HG03442 (cell line): ENCODE measurements at regions not wholly inside any gene's neighbourhood (a gene's known extent, or its start where the extent isn't known, plus 50 kb on each side); places are given as distances from the start of the nearest gene placed in this dataset.

ENCODE experiments used
- ATAC-seq: cut with Tn5 transposase; IDR thresholded peaks from one replicate; pipeline ENCODE4 v1.9.1; 2021; ENCODE audit warnings: mild to moderate bottlenecking, moderate library complexity; ENCODE audit not compliant: unreplicated experiment

DNA sequence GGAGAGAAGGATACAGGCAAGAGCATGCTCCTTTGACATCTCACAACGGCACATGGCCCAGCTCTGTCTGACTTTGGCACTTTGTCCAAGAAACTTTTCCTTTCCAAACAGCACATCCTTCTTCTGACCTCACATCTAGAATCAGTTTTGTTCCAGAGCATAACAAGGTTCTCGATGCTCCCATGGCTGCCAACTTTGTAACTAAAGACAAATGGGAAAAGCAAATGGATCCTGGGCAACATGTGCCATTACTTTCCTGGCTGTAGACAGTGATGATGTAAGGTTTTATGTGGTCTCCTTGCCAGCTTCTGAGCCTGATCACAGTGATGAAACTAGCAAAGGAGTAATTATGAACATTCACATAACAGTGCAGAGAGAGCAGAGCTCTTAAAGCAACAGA, 171.8 kb upstream of the C1orf87 start:
- no peak for ATAC-seq

DNA sequence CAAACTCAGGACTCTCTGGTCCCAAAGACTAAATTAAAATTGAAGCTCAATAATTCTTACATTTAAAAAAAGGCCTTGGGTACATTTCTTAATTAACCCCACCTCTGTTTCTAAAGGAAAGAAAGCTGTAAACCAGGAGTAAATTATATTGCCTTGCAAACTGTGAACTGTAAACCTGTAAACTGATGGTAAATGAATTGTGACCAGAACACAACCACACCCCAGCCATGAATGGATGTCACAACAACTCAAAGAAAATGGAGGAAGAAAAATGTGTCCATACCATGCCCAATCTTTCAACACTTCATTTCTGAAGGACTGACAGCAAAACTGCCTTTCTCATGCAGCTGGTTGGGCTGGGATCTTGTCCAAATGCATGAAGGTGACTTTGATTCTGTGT, 171.3 kb upstream of the C1orf87 start:
- ATAC-seq: no peak

- ATAC-seq: no peak
Measured at GRCh38 chr1:60235275-60235674, 161.7 kb upstream of the C1orf87 start.

GRCh38 chr1:60234776-60235175, 161.2 kb upstream of the C1orf87 start:
- no peak for ATAC-seq

GRCh38 chr1:60229821-60230220, 156.3 kb upstream of the C1orf87 start:
- no peak for ATAC-seq

GRCh38 chr1:60228041-60228491, 154.5 kb upstream of the C1orf87 start:
- no peak for ATAC-seq

DNA sequence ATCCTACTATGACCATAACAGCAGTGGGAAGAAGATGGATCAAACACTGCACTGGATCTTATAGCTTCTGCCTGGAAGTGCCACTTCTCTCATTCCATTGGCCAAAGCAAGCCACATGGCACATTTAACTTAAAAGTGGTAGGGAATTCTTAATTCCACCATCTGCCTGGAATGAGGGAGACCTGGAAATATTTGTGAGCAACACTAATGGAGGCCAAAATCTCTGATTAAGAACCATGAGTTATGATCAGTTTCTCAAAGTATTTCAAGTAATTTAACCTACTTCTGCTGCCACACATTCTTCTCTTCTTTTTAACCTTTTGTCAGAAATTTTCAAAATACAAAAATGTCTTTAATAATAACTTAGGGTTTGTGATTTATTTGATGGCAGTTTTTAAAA, 154.0 kb upstream of the C1orf87 start:
- no peak for ATAC-seq

GRCh38 chr1:60225486-60225885, 151.9 kb upstream of the C1orf87 start:
- no peak for ATAC-seq

DNA sequence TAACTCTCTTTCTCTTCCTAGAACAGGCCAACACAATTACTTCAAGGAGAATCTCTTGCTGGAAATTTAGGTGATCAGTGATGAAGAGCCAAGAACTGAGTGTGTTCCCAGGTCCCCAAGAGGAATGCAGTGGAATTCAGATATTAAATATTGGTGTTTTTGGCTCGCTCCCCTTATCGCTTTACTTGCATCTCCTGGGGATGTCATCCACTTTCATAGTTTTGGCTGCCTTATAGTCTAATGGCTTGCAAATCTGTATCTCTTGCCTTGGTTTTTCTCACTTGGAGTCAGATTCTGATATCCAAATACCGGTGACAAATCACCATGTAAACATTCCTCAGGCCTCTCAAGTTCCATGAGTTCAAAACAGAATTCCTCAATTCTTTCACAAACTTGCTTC, 151.0 kb upstream of the C1orf87 start:
- no peak for ATAC-seq

DNA sequence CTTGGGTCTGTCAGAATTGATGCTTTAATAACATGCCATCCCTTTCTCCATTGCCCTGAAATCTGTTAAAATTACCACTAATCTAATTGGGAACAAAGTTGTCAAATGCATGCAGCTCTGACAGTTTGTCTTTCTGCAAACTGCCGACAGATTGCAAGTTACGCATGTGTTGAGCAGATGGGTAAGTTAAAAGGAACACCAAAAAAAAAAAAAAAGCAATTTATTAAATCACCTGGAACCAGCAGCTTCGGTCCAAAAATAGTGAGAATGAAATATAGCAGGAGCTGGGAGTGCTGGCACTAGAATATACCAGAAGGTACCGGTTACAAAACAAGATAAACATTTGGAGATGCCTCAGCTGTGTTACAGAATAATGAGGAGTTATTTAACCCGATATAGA, 149.6 kb upstream of the C1orf87 start:
- no peak for ATAC-seq

GRCh38 chr1:60222360-60223115, 149.0 kb upstream of the C1orf87 start:
- no peak for ATAC-seq

DNA sequence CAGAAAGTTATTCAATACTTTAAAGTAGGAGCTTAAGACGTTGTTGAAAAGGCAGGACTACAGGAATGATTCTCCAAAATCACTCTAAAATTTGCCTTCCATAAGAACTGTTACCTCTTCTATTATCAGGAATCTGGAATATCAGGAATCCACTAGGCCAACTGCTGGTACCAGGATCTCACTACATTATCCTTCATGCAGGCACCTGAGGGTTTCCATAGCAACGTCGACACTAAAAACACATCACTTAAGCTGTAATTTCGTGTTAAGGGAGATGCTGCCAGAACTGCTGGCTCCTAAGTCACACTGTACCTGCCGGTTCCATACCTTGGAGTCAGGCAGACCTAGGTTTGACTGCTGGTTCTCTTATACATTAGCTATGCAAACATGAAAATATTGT, 139.7 kb upstream of the C1orf87 start:
- ATAC-seq: no peak

DNA sequence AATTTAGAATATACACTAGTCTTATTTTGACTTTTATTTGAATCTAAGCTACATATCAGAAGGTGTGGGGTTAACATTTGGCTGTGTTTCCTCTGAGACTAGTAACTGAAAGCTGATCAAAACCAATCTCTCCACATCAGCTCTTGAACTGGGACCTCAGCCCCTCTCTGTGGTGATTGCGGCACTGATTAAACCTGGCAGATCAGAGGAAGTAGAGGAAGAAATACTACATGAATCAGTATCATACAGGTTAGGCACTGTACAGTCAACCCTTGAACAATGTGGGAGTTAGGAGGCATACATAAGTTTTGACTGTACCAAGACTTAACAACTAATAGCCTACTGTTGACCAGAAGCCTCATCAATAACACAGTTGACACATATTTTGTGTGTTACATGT, 122.5 kb upstream of the C1orf87 start:
- no peak for ATAC-seq

- no peak for ATAC-seq
Measured at GRCh38 chr1:60185684-60186083, 112.1 kb upstream of the C1orf87 start.

DNA sequence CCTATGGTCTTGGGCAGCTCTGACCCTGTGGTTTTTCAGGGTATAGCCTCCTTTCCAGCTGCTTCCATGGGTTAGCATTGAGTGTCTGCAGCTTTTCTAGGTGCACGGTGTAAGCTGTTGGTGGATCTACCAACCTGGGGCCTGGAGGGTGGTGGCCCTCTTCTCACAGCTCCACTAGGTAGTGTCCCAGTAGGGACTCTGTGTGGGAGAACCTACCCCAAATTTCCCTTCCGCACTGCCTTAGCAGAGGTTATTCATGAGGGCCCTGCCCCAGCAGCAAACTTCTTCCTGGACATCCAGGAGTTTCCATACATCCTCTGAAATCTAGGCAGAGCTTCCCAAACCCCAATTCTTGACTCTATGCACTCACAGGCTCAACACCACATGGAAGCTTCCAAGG, 111.0 kb upstream of the C1orf87 start:
- no peak for ATAC-seq

- ATAC-seq: no peak
Measured at GRCh38 chr1:60173729-60174505, 100.3 kb upstream of the C1orf87 start.

DNA sequence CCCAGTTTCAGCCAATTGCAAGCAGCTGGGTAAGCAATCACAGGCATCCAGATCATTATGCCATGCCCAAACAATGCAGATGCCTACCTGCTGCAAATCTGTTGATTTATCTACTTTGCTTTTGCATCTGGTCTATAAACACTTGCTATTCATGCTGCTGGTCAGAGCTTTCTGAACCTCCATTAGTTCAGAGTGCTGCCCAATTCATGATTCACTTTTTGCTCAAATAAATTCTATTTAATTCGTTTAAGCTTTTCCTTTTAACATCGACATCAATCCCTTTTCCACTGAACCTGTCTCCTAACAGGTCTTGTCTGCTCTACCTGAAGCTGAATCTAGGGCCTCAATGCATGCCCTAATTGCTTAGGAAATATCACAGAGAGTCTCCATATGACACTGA, 99.4 kb upstream of the C1orf87 start:
- no peak for ATAC-seq

GRCh38 chr1:60171801-60172200, 98.2 kb upstream of the C1orf87 start:
- ATAC-seq: no peak

- no peak for ATAC-seq
Measured at GRCh38 chr1:60170709-60171108, 97.1 kb upstream of the C1orf87 start.

- no peak for ATAC-seq
Measured at GRCh38 chr1:60169206-60169605, 95.6 kb upstream of the C1orf87 start.

DNA sequence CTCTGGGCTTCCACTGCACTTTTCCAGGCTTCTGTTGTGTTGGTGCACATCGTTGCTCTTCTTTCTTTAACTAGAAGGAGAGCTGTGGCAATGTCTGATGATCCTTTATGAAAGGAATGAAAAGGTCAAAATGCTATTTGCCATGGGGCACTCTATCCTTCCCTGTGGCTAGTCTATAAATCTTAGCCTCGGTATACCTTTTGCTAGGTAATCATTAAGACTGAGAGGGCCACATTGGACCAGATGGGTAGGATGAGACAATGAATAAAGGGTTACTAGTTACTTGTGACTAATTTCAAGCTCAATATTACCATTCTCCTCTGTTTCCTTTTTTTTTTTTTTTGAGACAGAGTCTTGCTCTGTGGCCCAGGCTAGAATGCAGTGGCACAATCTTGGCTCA, 89.4 kb upstream of the C1orf87 start:
- ATAC-seq: no peak

GRCh38 chr1:60160141-60160540, 86.6 kb upstream of the C1orf87 start:
- ATAC-seq: no peak
